ENCODE measurements at regions not wholly inside any gene's neighbourhood (a gene's known extent, or its start where the extent isn't known, plus 50 kb on each side); places are given as distances from the start of the nearest gene placed in this dataset.

DNA sequence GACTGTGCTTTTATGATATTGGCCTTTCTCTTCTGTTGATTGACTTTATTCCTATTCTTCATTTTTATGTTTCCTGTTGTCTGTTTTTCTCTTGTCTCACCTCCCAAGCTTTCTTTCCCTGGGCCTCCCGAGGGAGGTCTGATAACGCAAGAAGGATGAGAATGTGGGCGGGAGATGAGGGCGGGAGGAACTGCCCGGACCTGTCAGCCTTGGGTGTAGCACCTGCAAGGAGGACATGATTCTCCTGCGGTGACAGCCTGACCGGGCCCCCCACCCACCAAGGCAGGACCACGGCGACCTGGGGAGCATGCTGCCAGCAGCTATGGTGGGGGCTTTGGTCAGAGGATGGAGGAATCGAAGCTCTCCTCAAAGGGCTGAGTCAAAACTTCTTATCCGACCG is 86.9 kb downstream of the PLEKHG1 start:
- POLR2A ChIA-PET (ENCODE audit: unreplicated experiment): no interaction called here
- Histone ChIP-seq H4K20me1 (ENCODE audit: insufficient read depth) (no peaks in the 10 kb centered on the region), H3K4me2 (no peak overlapping the region), H3K4me1 (replicated peaks; ENCODE audit: insufficient read depth) (0 out of 2 replicates have a peak, but pooled peaks cover 5% of the 10 kb centered on the region), H3K9me2 (ENCODE audit: insufficient read depth) (no peaks in the 10 kb centered on the region), H3K9me3 (ENCODE audit: insufficient read depth, low read depth) (no peaks in the 10 kb centered on the region), H3F3A (ENCODE audit: insufficient read depth, low read depth) (no peaks in the 10 kb centered on the region), H3K27ac (no peak overlapping the region), H3K4me3 (no peak overlapping the region), H3K79me2 (ENCODE audit: low read depth) (no peaks in the 10 kb centered on the region), H2AFZ (no peak overlapping the region), H3K27me3 (ENCODE audit: insufficient read depth, low read depth) (no peaks in the 10 kb centered on the region), H3K36me3 (ENCODE audit: low read depth) (no peaks in the 10 kb centered on the region)
- DNase-seq: no peak
- BruUV-seq (replicated peaks): no TSS peak
- intact Hi-C loops (cut with micrococcal nuclease; ENCODE audit: unreplicated experiment): no loop called here
- CTCF ChIA-PET: interaction anchor here (0.6 to 1.2 kb wide), 3 partner anchors 45 to 129 kb away, joined by 3 to 8 read pairs (median 5); no protein-coding TSS in a partner anchor
- TF ChIP-seq, protein P1, sequence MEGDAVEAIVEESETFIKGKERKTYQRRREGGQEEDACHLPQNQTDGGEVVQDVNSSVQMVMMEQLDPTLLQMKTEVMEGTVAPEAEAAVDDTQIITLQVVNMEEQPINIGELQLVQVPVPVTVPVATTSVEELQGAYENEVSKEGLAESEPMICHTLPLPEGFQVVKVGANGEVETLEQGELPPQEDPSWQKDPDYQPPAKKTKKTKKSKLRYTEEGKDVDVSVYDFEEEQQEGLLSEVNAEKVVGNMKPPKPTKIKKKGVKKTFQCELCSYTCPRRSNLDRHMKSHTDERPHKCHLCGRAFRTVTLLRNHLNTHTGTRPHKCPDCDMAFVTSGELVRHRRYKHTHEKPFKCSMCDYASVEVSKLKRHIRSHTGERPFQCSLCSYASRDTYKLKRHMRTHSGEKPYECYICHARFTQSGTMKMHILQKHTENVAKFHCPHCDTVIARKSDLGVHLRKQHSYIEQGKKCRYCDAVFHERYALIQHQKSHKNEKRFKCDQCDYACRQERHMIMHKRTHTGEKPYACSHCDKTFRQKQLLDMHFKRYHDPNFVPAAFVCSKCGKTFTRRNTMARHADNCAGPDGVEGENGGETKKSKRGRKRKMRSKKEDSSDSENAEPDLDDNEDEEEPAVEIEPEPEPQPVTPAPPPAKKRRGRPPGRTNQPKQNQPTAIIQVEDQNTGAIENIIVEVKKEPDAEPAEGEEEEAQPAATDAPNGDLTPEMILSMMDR (conservative IDR thresholded peaks at IDR 0.05): no peak
- TF ChIP-seq EZH2 (IDR thresholded peaks at IDR 0.05; ENCODE audit: low read depth): no peak

- no peaks in the 10 kb centered on the region for H3K27me3 ChIP-seq (ENCODE audit: insufficient read depth, low read depth)
- POLR2A ChIA-PET (ENCODE audit: unreplicated experiment): interaction anchor here (0.5 kb wide), 1 partner anchor 269 kb away, joined by 3 read pairs; no protein-coding TSS in a partner anchor
Measured at GRCh38 chr6:150687508-150687907, 87.8 kb downstream of the PLEKHG1 start.

DNA sequence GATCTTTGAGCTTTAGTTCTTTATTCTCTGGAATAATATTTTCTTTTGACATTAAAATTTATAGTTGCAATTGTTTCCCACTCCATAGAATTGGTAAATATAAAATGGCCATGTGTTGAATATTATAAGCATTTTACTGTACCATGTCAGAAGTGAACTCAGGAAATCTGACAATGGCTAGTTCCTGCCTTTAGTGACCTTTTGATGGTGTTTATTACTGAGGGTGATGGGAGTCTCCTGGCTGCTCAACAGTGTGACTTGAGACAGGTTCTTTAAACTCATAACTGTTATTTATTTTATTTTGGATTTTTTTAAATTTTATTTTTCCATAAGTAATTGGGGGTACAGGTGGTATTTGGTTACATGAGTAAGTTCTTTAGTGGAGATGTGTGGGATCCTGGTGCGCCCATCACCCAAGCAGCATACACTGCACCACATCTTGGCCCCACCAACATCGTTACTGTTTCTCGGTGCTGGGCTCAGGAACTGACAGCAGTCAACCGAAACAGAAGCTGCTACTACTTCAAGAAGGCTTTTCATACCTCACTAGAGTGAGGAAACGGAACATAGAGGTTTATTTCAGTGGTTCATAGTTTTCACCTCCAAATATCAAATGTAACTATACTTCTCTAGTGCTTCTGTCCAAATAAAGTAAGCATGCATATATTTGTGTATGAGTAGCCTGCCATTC is 90.4 kb downstream of the PLEKHG1 start:
- CTCF ChIA-PET: no interaction called here

More at GRCh38 chr6:150687508-150687907, 87.8 kb downstream of the PLEKHG1 start:
- H3K4me1 ChIP-seq (replicated peaks; ENCODE audit: insufficient read depth): 0 out of 2 replicates have a peak, but pooled peaks cover 5% of the 10 kb centered on the region
- TF ChIP-seq EZH2 (IDR thresholded peaks at IDR 0.05; ENCODE audit: low read depth): no peak
- TF ChIP-seq, protein P1 (conservative IDR thresholded peaks at IDR 0.05): no peak
- no peaks in the 10 kb centered on the region for H3K9me2 ChIP-seq (ENCODE audit: insufficient read depth)
- H3K36me3 ChIP-seq (ENCODE audit: low read depth): no peaks in the 10 kb centered on the region
- H3K79me2 ChIP-seq (ENCODE audit: low read depth): no peaks in the 10 kb centered on the region
- H2AFZ ChIP-seq: no peak overlapping the region
- H3K4me3 ChIP-seq: no peak overlapping the region
- no peaks in the 10 kb centered on the region for H3F3A ChIP-seq (ENCODE audit: insufficient read depth, low read depth)
- no TSS peak for BruUV-seq (replicated peaks)
- no peak overlapping the region for H3K4me2 ChIP-seq
- H4K20me1 ChIP-seq (ENCODE audit: insufficient read depth): no peaks in the 10 kb centered on the region
- intact Hi-C loops (cut with micrococcal nuclease; ENCODE audit: unreplicated experiment): no loop called here
- H3K9me3 ChIP-seq (ENCODE audit: insufficient read depth, low read depth): no peaks in the 10 kb centered on the region
- CTCF ChIA-PET: no interaction called here
- no peak overlapping the region for H3K27ac ChIP-seq
- DNase-seq: no peak

More for the DNA sequence above, 90.4 kb downstream of the PLEKHG1 start:
- DNase-seq: no peak
- Histone ChIP-seq H3K4me2 (no peak overlapping the region), H3K27me3 (ENCODE audit: insufficient read depth, low read depth) (no peaks in the 10 kb centered on the region), H3K36me3 (ENCODE audit: low read depth) (no peaks in the 10 kb centered on the region), H3K27ac (no peak overlapping the region), H3K9me3 (ENCODE audit: insufficient read depth, low read depth) (no peaks in the 10 kb centered on the region), H4K20me1 (ENCODE audit: insufficient read depth) (no peaks in the 10 kb centered on the region), H3K79me2 (ENCODE audit: low read depth) (no peaks in the 10 kb centered on the region), H3K9me2 (ENCODE audit: insufficient read depth) (no peaks in the 10 kb centered on the region), H2AFZ (no peak overlapping the region), H3F3A (ENCODE audit: insufficient read depth, low read depth) (no peaks in the 10 kb centered on the region), H3K4me3 (no peak overlapping the region), H3K4me1 (replicated peaks; ENCODE audit: insufficient read depth) (0 out of 2 replicates have a peak, but pooled peaks cover 3% of the 10 kb centered on the region)
- POLR2A ChIA-PET (ENCODE audit: unreplicated experiment): no interaction called here
- intact Hi-C loops (cut with micrococcal nuclease; ENCODE audit: unreplicated experiment): no loop called here
- BruUV-seq (replicated peaks): no TSS peak
- TF ChIP-seq EZH2 (IDR thresholded peaks at IDR 0.05; ENCODE audit: low read depth): no peak
- TF ChIP-seq, protein P1 (conservative IDR thresholded peaks at IDR 0.05): no peak

Measured in PC-9 (cell line).